Sigmoid colon (tissue), 3 donors: ENCODE measurements at regions not wholly inside any gene's neighbourhood (a gene's known extent, or its start where the extent isn't known, plus 50 kb on each side); places are given as distances from the start of the nearest gene placed in this dataset.

Experiments used
- POLR2A ChIP-seq, 2 donors: fragments of 450-650 bp; IDR thresholded peaks; one replicate each; pipeline ENCODE4 v1.6.1; 2016; ENCODE audit warnings: antibody characterized with exemption in 2 of 2, mild to moderate bottlenecking in 2 of 2, moderate library complexity in 2 of 2
- TF ChIP-seq, protein P1 (sequence below), 4 experiments: fragments of 450-650 bp in 3 of 4; fragments of 200-600 bp in 1 of 4; IDR thresholded peaks; one replicate each; pipeline ENCODE4 v1.5.1; 2016 to 2019; ENCODE audit warnings: antibody characterized with exemption in 4 of 4, mild to moderate bottlenecking in 3 of 4, moderate library complexity in 2 of 4

GRCh38 chr9:101912698-101913097, 174.3 kb upstream of the GRIN3A start:
- TF ChIP-seq, protein P1, sequence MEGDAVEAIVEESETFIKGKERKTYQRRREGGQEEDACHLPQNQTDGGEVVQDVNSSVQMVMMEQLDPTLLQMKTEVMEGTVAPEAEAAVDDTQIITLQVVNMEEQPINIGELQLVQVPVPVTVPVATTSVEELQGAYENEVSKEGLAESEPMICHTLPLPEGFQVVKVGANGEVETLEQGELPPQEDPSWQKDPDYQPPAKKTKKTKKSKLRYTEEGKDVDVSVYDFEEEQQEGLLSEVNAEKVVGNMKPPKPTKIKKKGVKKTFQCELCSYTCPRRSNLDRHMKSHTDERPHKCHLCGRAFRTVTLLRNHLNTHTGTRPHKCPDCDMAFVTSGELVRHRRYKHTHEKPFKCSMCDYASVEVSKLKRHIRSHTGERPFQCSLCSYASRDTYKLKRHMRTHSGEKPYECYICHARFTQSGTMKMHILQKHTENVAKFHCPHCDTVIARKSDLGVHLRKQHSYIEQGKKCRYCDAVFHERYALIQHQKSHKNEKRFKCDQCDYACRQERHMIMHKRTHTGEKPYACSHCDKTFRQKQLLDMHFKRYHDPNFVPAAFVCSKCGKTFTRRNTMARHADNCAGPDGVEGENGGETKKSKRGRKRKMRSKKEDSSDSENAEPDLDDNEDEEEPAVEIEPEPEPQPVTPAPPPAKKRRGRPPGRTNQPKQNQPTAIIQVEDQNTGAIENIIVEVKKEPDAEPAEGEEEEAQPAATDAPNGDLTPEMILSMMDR (IDR thresholded peaks at IDR 0.05): no peak
- no peak for TF ChIP-seq POLR2A (IDR thresholded peaks at IDR 0.05)
